ENCODE measurements at regions not wholly inside any gene's neighbourhood (a gene's known extent, or its start where the extent isn't known, plus 50 kb on each side); places are given as distances from the start of the nearest gene placed in this dataset.

- intact Hi-C loops (cut with micrococcal nuclease) = no loop called here
- Histone ChIP-seq H3K9me3 (ENCODE audit: control extremely low read depth in 1 of 3, control insufficient read depth in 2 of 3, insufficient read depth in 1 of 3, low read length in 2 of 3) (no peaks in the 10 kb centered on the region), H3K4me1 (ENCODE audit: control insufficient read depth in 2 of 2, insufficient read depth in 2 of 2, low read length in 2 of 2) (no peaks in the 10 kb centered on the region), H3K9ac (ENCODE audit: low read length) (no peak overlapping the region), H3K36me3 (replicated peaks in 1 of 2; ENCODE audit: control extremely low read depth in 1 of 2, control insufficient read depth in 1 of 2, extremely low read depth in 1 of 2, insufficient read depth in 2 of 2, low read length in 1 of 2) (no peaks in the 10 kb centered on the region), H3K4me2 (replicated peaks; ENCODE audit: low read depth, low read length, poor library complexity, severe bottlenecking) (no peak overlapping the region), H3K4me3 (ENCODE audit: control extremely low read depth in 1 of 5, extremely low read depth in 1 of 5, insufficient read depth in 1 of 5, low read depth in 2 of 5, low read length in 4 of 5) (no peak overlapping the region), H3K79me2 (ENCODE audit: control insufficient read depth, insufficient read depth, low read length) (no peaks in the 10 kb centered on the region), H3K27ac (ENCODE audit: low read length in 2 of 2) (no peak overlapping the region), H3K27me3 (replicated peaks in 1 of 4; ENCODE audit: control extremely low read depth in 1 of 4, control insufficient read depth in 3 of 4, insufficient read depth in 4 of 4, low read length in 3 of 4) (no peaks in the 10 kb centered on the region), H2AFZ (ENCODE audit: insufficient read depth, low read depth, low read length, poor library complexity, severe bottlenecking) (no peak overlapping the region), H4K20me1 (ENCODE audit: control insufficient read depth, insufficient read depth, low read length, poor library complexity, severe bottlenecking) (no peaks in the 10 kb centered on the region)
- Mint-ChIP-seq H3K27me3 (no peaks in the 10 kb centered on the region), H3K27ac (no peak overlapping the region), H3K9me3 (ENCODE audit: insufficient read depth) (no peaks in the 10 kb centered on the region), H3K4me3 (no peak overlapping the region), H3K4me1 (no peaks in the 10 kb centered on the region)
- no peak for ATAC-seq (ENCODE audit: low read depth)
- no peak for TF ChIP-seq EZH2 (IDR thresholded peaks at IDR 0.05; ENCODE audit: borderline replicate concordance, insufficient read depth, low read depth, low read length, poor library complexity, severe bottlenecking)
- TF ChIP-seq CTCF (IDR thresholded peaks at IDR 0.05) = no peak
- CTCF ChIA-PET = no interaction called here
- 58% methylated on average over 2 of the region's 3 CpGs for WGBS (ENCODE audit: insufficient coverage)
- no peak for DNase-seq
- POLR2A ChIA-PET = no interaction called here
Observed at GRCh38 chr6:152816055-152816454, 65.5 kb downstream of the VIP start.

- ChIA-PET CTCF (no interaction called here), POLR2A (no interaction called here)
- no peak for ATAC-seq (ENCODE audit: low read depth)
- H3K9me3 ChIP-seq (ENCODE audit: control extremely low read depth in 1 of 3, control insufficient read depth in 2 of 3, insufficient read depth in 1 of 3, low read length in 2 of 3) = no peaks in the 10 kb centered on the region
- H3K4me1 ChIP-seq (ENCODE audit: control insufficient read depth in 2 of 2, insufficient read depth in 2 of 2, low read length in 2 of 2) = no peaks in the 10 kb centered on the region
- H3K9ac ChIP-seq (ENCODE audit: low read length) = no peak overlapping the region
- no peak overlapping the region for H3K4me3 ChIP-seq (ENCODE audit: control extremely low read depth in 1 of 5, extremely low read depth in 1 of 5, insufficient read depth in 1 of 5, low read depth in 2 of 5, low read length in 4 of 5)
- no peaks in the 10 kb centered on the region for H3K27me3 Mint-ChIP-seq
- DNase-seq = no peak
- H4K20me1 ChIP-seq (ENCODE audit: control insufficient read depth, insufficient read depth, low read length, poor library complexity, severe bottlenecking) = no peaks in the 10 kb centered on the region
- intact Hi-C loops (cut with micrococcal nuclease) = no loop called here
- no peak overlapping the region for H3K27ac Mint-ChIP-seq
- no peak overlapping the region for H3K4me2 ChIP-seq (replicated peaks; ENCODE audit: low read depth, low read length, poor library complexity, severe bottlenecking)
- 63% methylated on average over 2 of the region's 4 CpGs for WGBS (ENCODE audit: insufficient coverage)
- no peak overlapping the region for H3K27ac ChIP-seq (ENCODE audit: low read length in 2 of 2)
- no peaks in the 10 kb centered on the region for H3K27me3 ChIP-seq (replicated peaks in 1 of 4; ENCODE audit: control extremely low read depth in 1 of 4, control insufficient read depth in 3 of 4, insufficient read depth in 4 of 4, low read length in 3 of 4)
- H2AFZ ChIP-seq (ENCODE audit: insufficient read depth, low read depth, low read length, poor library complexity, severe bottlenecking) = no peak overlapping the region
- TF ChIP-seq EZH2 (IDR thresholded peaks at IDR 0.05; ENCODE audit: borderline replicate concordance, insufficient read depth, low read depth, low read length, poor library complexity, severe bottlenecking) (no peak), CTCF (IDR thresholded peaks at IDR 0.05) (no peak)
- no peaks in the 10 kb centered on the region for H3K36me3 ChIP-seq (replicated peaks in 1 of 2; ENCODE audit: control extremely low read depth in 1 of 2, control insufficient read depth in 1 of 2, extremely low read depth in 1 of 2, insufficient read depth in 2 of 2, low read length in 1 of 2)
- H3K79me2 ChIP-seq (ENCODE audit: control insufficient read depth, insufficient read depth, low read length) = no peaks in the 10 kb centered on the region
- no peaks in the 10 kb centered on the region for H3K4me1 Mint-ChIP-seq
- no peaks in the 10 kb centered on the region for H3K9me3 Mint-ChIP-seq (ENCODE audit: insufficient read depth)
- no peak overlapping the region for H3K4me3 Mint-ChIP-seq
Observed at GRCh38 chr6:152821525-152821924, 70.9 kb downstream of the VIP start.
